RWPE1 (cell line): ENCODE measurements at regions not wholly inside any gene's neighbourhood (a gene's known extent, or its start where the extent isn't known, plus 50 kb on each side); places are given as distances from the start of the nearest gene placed in this dataset.

Experiments used
- CTCF ChIA-PET: fragments of 350-600 bp; sonication (Branson Sonifier 250); formaldehyde crosslinking; extraction: SDS; loops from one replicate; lab custom pipeline; 2021; lab: Yijun Ruan, JAX
- POLR2A ChIA-PET: fragments of 400-600 bp; formaldehyde crosslinking; extraction: SDS; loops from one replicate; lab custom pipeline; 2020; ENCODE audit warnings: antibody characterized with exemption; ENCODE audit not compliant: low non-redundant PET; lab: Yijun Ruan, JAX
- DNase-seq: peaks from one replicate; pipeline ENCODE4 v3.0.0; 2012; ENCODE audit warnings: low spot score
- H3K27ac ChIP-seq: fragments of 450-650 bp; 2 replicates; pipeline ENCODE4 v1.5.1; 2017
- TF ChIP-seq, protein P1 (sequence below): fragments of 450-650 bp; conservative IDR thresholded peaks from 2 replicates; pipeline ENCODE4 v1.5.1; 2017; ENCODE audit warnings: low read depth, mild to moderate bottlenecking

DNA sequence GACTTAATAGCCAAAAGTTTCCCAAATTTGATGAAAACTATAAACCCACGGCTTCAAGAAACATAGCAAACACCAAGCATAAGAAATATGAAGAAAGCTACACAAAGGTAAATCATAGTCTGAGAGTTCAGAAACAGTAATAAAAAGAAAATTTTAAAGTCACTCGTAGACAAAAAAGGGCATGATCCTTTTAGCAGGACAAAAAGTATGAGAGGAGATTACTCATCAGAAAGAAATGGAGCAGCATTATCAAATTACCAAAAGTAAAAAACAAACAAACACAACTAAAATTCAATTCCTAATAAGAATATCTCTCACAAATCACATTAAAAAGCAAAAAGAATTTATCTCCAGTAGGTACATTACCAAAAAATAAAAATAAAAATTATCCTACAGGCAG is 279.4 kb upstream of the UBE2E2 start:
- TF ChIP-seq, protein P1, sequence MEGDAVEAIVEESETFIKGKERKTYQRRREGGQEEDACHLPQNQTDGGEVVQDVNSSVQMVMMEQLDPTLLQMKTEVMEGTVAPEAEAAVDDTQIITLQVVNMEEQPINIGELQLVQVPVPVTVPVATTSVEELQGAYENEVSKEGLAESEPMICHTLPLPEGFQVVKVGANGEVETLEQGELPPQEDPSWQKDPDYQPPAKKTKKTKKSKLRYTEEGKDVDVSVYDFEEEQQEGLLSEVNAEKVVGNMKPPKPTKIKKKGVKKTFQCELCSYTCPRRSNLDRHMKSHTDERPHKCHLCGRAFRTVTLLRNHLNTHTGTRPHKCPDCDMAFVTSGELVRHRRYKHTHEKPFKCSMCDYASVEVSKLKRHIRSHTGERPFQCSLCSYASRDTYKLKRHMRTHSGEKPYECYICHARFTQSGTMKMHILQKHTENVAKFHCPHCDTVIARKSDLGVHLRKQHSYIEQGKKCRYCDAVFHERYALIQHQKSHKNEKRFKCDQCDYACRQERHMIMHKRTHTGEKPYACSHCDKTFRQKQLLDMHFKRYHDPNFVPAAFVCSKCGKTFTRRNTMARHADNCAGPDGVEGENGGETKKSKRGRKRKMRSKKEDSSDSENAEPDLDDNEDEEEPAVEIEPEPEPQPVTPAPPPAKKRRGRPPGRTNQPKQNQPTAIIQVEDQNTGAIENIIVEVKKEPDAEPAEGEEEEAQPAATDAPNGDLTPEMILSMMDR, result no peak
- no peak overlapping the region for H3K27ac ChIP-seq
- POLR2A ChIA-PET, result no interaction called here
- no peak for DNase-seq
- CTCF ChIA-PET, result interaction anchor here (0.7 kb wide), 1 partner anchor 277 kb away, joined by 3 read pairs; no protein-coding TSS in a partner anchor

DNA sequence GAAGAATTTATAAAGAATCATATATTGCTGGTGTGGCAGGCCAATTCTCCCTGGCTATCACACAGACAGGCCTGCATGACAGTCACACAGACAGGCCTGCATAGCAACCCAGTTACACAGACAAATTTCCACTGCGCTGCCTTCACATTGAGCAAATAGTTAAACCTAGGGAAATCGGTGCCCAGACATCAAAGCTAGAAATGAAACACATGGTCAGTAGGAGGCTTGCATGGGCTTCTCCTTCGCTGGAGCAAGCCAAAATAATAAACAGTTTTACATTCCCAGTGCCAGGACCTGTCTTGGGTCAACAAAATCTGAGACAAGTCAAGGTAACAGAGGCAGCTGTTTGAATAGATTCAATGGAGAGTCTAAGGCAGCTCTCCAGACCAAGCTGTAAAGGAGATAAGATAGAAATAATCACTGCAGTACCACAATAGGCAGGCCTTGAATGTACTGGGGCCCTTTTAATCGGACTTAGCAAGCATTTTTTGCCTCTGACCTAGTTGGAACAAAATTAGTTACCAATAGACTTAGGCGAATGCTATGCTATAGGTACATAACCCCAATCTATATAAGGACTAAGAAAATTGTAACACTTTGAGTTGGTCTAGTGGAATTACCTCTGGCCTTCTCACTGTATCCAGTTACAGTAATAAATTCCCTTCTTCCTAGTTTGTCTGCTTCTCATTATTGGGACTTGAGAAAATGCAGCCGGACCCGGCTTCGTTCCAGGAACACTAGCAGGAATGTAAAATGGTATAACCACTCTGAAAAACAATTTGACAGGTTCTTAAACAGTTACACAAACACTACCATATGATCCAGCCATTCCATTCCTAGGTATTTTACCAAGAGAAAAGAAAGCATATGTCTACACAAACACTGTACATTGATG is 274.7 kb upstream of the UBE2E2 start:
- TF ChIP-seq, protein P1, result no peak
- CTCF ChIA-PET, result no interaction called here
- POLR2A ChIA-PET, result no interaction called here

DNA sequence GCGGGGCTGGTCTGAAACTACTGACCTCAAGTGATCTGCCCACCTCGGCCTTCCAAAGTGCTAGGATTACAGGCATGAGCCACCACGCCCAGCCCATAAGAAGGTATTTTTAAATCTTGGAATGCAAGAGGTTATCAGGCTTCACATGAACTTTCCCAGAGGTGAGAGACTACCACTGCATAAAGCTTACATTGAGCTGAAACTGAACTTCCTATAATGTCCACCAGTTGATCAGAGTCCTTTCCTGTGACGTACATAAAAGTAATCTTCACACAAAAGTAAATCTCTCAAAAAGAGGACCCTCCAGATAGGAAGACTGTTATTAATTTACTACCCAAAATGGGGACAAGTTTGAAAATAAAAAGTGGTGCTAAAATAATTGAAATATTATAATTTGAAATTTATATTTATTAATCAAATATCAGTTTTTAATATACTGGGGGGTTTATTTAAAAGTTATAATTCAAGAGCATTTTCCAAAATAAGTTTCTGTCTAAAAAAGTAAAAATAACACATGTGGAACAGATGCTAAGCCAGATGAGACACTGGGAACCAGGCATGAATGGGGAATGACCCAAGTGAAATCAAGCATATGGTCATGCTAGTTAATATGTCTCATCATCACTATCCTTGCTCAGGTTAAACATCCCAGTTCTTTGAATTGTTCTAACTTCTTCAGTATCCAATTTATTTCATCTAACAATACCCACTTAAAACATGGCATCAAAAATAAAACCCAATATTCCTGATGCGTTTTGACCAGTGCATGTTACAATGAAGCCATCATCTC is 269.9 kb upstream of the UBE2E2 start:
- ChIA-PET POLR2A (no interaction called here), CTCF (no interaction called here)
- TF ChIP-seq, protein P1, result no peak
- H3K27ac ChIP-seq, result no peak overlapping the region
- no peak for DNase-seq

More for the DNA sequence above, 274.7 kb upstream of the UBE2E2 start:
- H3K27ac ChIP-seq, result no peak overlapping the region
- DNase-seq, result no peak

DNA sequence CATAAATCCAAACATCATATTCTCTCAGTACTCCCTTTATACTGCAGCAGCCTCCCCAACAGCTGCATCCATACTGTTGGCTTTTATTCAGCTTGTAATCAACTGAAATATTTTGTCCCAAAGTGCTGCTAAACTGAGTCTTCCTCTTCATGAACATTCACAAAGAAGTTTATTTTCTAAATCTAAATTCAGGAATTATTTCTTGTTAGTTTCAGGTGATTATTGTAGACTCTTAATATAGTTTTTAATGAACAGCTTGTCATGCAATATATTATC is 269.3 kb upstream of the UBE2E2 start:
- no peak for DNase-seq
- no peak overlapping the region for H3K27ac ChIP-seq
- POLR2A ChIA-PET, result no interaction called here
- CTCF ChIA-PET, result no interaction called here
- TF ChIP-seq, protein P1, result no peak

DNA sequence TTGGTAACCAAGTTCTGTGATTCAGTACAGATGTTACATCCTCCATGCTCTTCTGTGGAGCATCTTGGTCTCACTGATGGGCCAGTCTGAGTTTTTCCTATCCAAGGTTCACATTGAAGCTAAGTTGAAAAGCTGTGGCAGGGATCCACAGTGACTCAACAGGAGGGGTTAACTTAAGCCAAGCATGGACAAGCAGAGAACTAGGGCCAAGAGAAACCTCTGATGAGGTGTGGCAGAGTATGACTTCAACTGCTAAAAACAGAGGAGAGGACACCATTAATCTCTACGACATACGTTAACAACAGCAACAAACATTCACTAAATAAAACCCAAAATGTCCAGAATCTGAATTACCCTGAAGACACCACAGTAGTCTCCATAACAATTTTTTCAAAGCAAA is 268.1 kb upstream of the UBE2E2 start:
- ChIA-PET CTCF (no interaction called here), POLR2A (no interaction called here)
- TF ChIP-seq, protein P1, result no peak
- DNase-seq, result no peak
- H3K27ac ChIP-seq, result no peak overlapping the region

DNA sequence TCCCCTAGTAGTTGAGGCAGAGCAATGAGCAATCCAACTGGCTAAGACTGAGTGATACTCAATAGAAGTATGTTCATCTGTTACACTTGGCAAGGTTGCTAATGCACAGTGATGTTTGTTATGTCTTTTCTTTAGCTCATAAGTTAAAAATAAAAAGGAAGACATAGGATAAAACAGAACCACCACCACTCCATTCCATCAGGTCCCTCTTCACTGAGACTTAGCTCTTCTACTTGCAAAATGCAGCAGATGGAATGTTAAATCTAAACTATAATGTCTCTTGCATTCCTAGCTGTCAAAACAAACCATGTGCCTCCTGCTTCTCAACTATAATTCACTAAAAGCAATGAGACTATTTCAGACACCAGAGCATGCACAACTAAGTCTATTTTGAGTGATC is 265.6 kb upstream of the UBE2E2 start:
- ChIA-PET POLR2A (no interaction called here), CTCF (interaction anchor here (0.6 kb wide), 1 partner anchor 190 kb away, joined by 3 read pairs; no protein-coding TSS in a partner anchor)
- no peak overlapping the region for H3K27ac ChIP-seq
- DNase-seq, result no peak
- TF ChIP-seq, protein P1, result no peak
